Erythroblast (primary cell): ENCODE measurements at regions not wholly inside any gene's neighbourhood (a gene's known extent, or its start where the extent isn't known, plus 50 kb on each side); places are given as distances from the start of the nearest gene placed in this dataset.
A peak's percentile ranks its signal among the peaks of the same experiment; 100 is the strongest.

Experiments used
- DNase-seq, 2 experiments: peaks; one replicate each; lab custom pipeline; 2025; lab: John Stamatoyannopoulos, UW
- GATA1 ChIP-seq: IDR thresholded peaks from 2 replicates; pipeline ENCODE4 v1.6.1; 2011; ENCODE audit warnings: low read depth, mild to moderate bottlenecking, control low read depth, low read length, moderate library complexity
- POLR2A ChIP-seq: IDR thresholded peaks from 2 replicates; pipeline ENCODE4 v1.6.1; 2011; ENCODE audit warnings: mild to moderate bottlenecking, low read length

GRCh38 chr4:14072506-14072905, 445.0 kb upstream of the BOD1L1 start:
- DNase-seq: peak in 1 of 2 experiments; percentile 15
- no peak for TF ChIP-seq GATA1
- TF ChIP-seq POLR2A: no peak

GRCh38 chr4:14076776-14077175, 449.3 kb upstream of the BOD1L1 start:
- TF ChIP-seq GATA1: no peak
- no peak for DNase-seq

GRCh38 chr4:14078326-14078725, 450.8 kb upstream of the BOD1L1 start:
- no peak for DNase-seq
- TF ChIP-seq POLR2A: no peak

GRCh38 chr4:14079601-14080000, 452.1 kb upstream of the BOD1L1 start:
- no peak for DNase-seq
- TF ChIP-seq GATA1 (no peak), POLR2A (no peak)

- TF ChIP-seq POLR2A: no peak
- TF ChIP-seq GATA1: no peak
- no peak for DNase-seq
These were observed 455.6 kb upstream of the BOD1L1 start for GRCh38 chr4:14083150-14083549.

- TF ChIP-seq POLR2A (no peak), GATA1 (no peak)
- no peak for DNase-seq
These were observed 457.1 kb upstream of the BOD1L1 start for GRCh38 chr4:14084598-14084997.

GRCh38 chr4:14087459-14087858, 459.9 kb upstream of the BOD1L1 start:
- DNase-seq: no peak
- TF ChIP-seq GATA1 (no peak), POLR2A (no peak)

GRCh38 chr4:14087921-14088320, 460.4 kb upstream of the BOD1L1 start:
- TF ChIP-seq POLR2A: no peak
- TF ChIP-seq GATA1: no peak
- DNase-seq: no peak

GRCh38 chr4:14091531-14091930, 464.0 kb upstream of the BOD1L1 start:
- TF ChIP-seq POLR2A: no peak
- TF ChIP-seq GATA1: no peak
- no peak for DNase-seq

GRCh38 chr4:14091966-14092365, 464.4 kb upstream of the BOD1L1 start:
- no peak for TF ChIP-seq POLR2A
- no peak for TF ChIP-seq GATA1
- DNase-seq: no peak

- no peak for TF ChIP-seq GATA1
- TF ChIP-seq POLR2A: no peak
- DNase-seq: no peak
These were observed 465.2 kb upstream of the BOD1L1 start for GRCh38 chr4:14092741-14093140.

- no peak for DNase-seq
- TF ChIP-seq GATA1 (no peak), POLR2A (no peak)
These were observed 468.3 kb upstream of the BOD1L1 start for GRCh38 chr4:14095831-14096230.

GRCh38 chr4:14096396-14096965, 469.0 kb upstream of the BOD1L1 start:
- TF ChIP-seq GATA1: no peak
- TF ChIP-seq POLR2A: no peak
- no peak for DNase-seq

- DNase-seq: no peak
- TF ChIP-seq POLR2A (no peak), GATA1 (no peak)
These were observed 472.8 kb upstream of the BOD1L1 start for GRCh38 chr4:14100349-14100748.

GRCh38 chr4:14110407-14110806, 482.9 kb upstream of the BOD1L1 start:
- DNase-seq: no peak
- TF ChIP-seq POLR2A (no peak), GATA1 (no peak)
